Gastrocnemius medialis (tissue), 4 donors: ENCODE measurements at regions not wholly inside any gene's neighbourhood (a gene's known extent, or its start where the extent isn't known, plus 50 kb on each side); places are given as distances from the start of the nearest gene placed in this dataset.

Source experiments
- ATAC-seq, 2 donors: fragments of 150-250 bp; one replicate each; pipeline ENCODE4 v1.9.1; 2016
- DNase-seq, 2 donors: peaks; one replicate each; pipeline ENCODE4 v3.0.0-alpha.2; 2019
- H3K27ac ChIP-seq, 4 donors: fragments of 200-600 bp; sonication (generic); 1 replicate in 1 of 4; 2 replicates in 3 of 4; pipeline ENCODE4 v1.5.1; 2016 to 2018; ENCODE audit warnings: mild to moderate bottlenecking in 2 of 4, moderate library complexity in 1 of 4
- H3K27me3 ChIP-seq, 3 donors: fragments of 200-600 bp; sonication (generic) in 2 of 3; 1 replicate in 1 of 3; 2 replicates in 2 of 3; pipeline versions ENCODE4 v1.5.1 to v1.6.0; 2016 to 2019; ENCODE audit warnings: mild to moderate bottlenecking in 1 of 3, moderate library complexity in 1 of 3
- H3K36me3 ChIP-seq, 2 donors: fragments of 200-600 bp; sonication (generic) in 1 of 2; one replicate each; pipeline ENCODE4 v1.5.1; 2017 to 2018
- H3K4me1 ChIP-seq, 2 donors: fragments of 200-600 bp; sonication (generic) in 1 of 2; one replicate each; pipeline ENCODE4 v1.5.1; 2016 to 2017; ENCODE audit warnings: mild to moderate bottlenecking in 2 of 2
- H3K4me3 ChIP-seq, 4 donors: fragments of 200-600 bp; sonication (generic) in 3 of 4; 1 replicate in 1 of 4; 2 replicates in 3 of 4; pipeline ENCODE4 v1.5.1; 2016 to 2019; ENCODE audit warnings: mild to moderate bottlenecking in 2 of 4
- H3K9me3 ChIP-seq, 3 donors: fragments of 200-600 bp; sonication (generic) in 2 of 3; 1 replicate in 1 of 3; 2 replicates in 2 of 3; pipeline ENCODE4 v1.5.1; 2016 to 2019
- CTCF ChIP-seq, 5 experiments: fragments of 450-650 bp in 3 of 5; fragments of 200-600 bp in 2 of 5; sonication (generic) in 2 of 5; IDR thresholded peaks in 4 of 5; conservative IDR thresholded peaks in 1 of 5; 1 replicate in 4 of 5; 2 replicates in 1 of 5; pipeline ENCODE4 v1.5.1; 2016 to 2019; ENCODE audit warnings: antibody characterized with exemption in 5 of 5, mild to moderate bottlenecking in 3 of 5, moderate library complexity in 3 of 5
- POLR2A ChIP-seq, 2 donors: fragments of 450-650 bp; IDR thresholded peaks; one replicate each; pipeline ENCODE4 v1.6.1; 2017; ENCODE audit warnings: antibody characterized with exemption in 2 of 2, mild to moderate bottlenecking in 2 of 2, moderate library complexity in 2 of 2
- in situ Hi-C, 4 donors: fragments of 200-750 bp; cut with MboI; loops; one replicate each; pipeline versions ENCODE4 v1.15.0 to v1.8.0; 2017; ENCODE audit warnings: low sequenced_read_pairs in 4 of 4
- intact Hi-C: fragments of 100-400 bp; cut with DNase I; formaldehyde crosslinking; loops from one replicate; pipeline ENCODE4 v1.15.1; 2023; ENCODE audit warnings: low total_unique reads

- DNase-seq = no peak
- intact Hi-C loops (no loop called here), in situ Hi-C loops (no loop called here)
- no peaks in the 10 kb centered on the region for H3K4me1 ChIP-seq
- H3K27me3 ChIP-seq = no peaks in the 10 kb centered on the region
- no peak overlapping the region for H3K4me3 ChIP-seq
- H3K9me3 ChIP-seq = no peaks in the 10 kb centered on the region
- TF ChIP-seq CTCF (IDR thresholded peaks at IDR 0.05 in 4 of 5, conservative IDR thresholded peaks at IDR 0.05 in 1 of 5) = no peak
- TF ChIP-seq POLR2A (IDR thresholded peaks at IDR 0.05) = no peak
- H3K36me3 ChIP-seq = no peaks in the 10 kb centered on the region
- no peak for ATAC-seq
- H3K27ac ChIP-seq = no peak overlapping the region
Measured at GRCh38 chr6:104182811-104183210, 676.9 kb downstream of the HACE1 start.

- H3K9me3 ChIP-seq = no peaks in the 10 kb centered on the region
- TF ChIP-seq POLR2A (IDR thresholded peaks at IDR 0.05) (no peak), CTCF (IDR thresholded peaks at IDR 0.05 in 4 of 5, conservative IDR thresholded peaks at IDR 0.05 in 1 of 5) (no peak)
- no peak overlapping the region for H3K4me3 ChIP-seq
- H3K36me3 ChIP-seq = no peaks in the 10 kb centered on the region
- H3K27me3 ChIP-seq = no peaks in the 10 kb centered on the region
- DNase-seq (no peak), ATAC-seq (no peak)
- intact Hi-C loops = no loop called here
- H3K4me1 ChIP-seq = no peaks in the 10 kb centered on the region
- H3K27ac ChIP-seq = no peak overlapping the region
- in situ Hi-C loops = no loop called here
Measured at GRCh38 chr6:104173668-104174067, 686.1 kb downstream of the HACE1 start.

GRCh38 chr6:104170401-104170800 is 689.3 kb downstream of the HACE1 start:
- TF ChIP-seq POLR2A (IDR thresholded peaks at IDR 0.05) = no peak
- TF ChIP-seq CTCF (IDR thresholded peaks at IDR 0.05 in 4 of 5, conservative IDR thresholded peaks at IDR 0.05 in 1 of 5) = no peak
- Histone ChIP-seq H3K4me3 (no peak overlapping the region), H3K27ac (no peak overlapping the region), H3K4me1 (no peaks in the 10 kb centered on the region), H3K9me3 (no peaks in the 10 kb centered on the region), H3K27me3 (no peaks in the 10 kb centered on the region), H3K36me3 (no peaks in the 10 kb centered on the region)
- in situ Hi-C loops (no loop called here), intact Hi-C loops (no loop called here)
- ATAC-seq (no peak), DNase-seq (no peak)

GRCh38 chr6:104166055-104166668 is 693.6 kb downstream of the HACE1 start:
- intact Hi-C loops = no loop called here
- H3K4me3 ChIP-seq = no peak overlapping the region
- no peaks in the 10 kb centered on the region for H3K36me3 ChIP-seq
- H3K27ac ChIP-seq = no peak overlapping the region
- no peaks in the 10 kb centered on the region for H3K9me3 ChIP-seq
- in situ Hi-C loops = no loop called here
- ATAC-seq (no peak), DNase-seq (no peak)
- no peaks in the 10 kb centered on the region for H3K27me3 ChIP-seq
- no peaks in the 10 kb centered on the region for H3K4me1 ChIP-seq
- TF ChIP-seq CTCF (IDR thresholded peaks at IDR 0.05 in 4 of 5, conservative IDR thresholded peaks at IDR 0.05 in 1 of 5) = no peak

- no peaks in the 10 kb centered on the region for H3K27me3 ChIP-seq
- DNase-seq (no peak), ATAC-seq (no peak)
- in situ Hi-C loops = no loop called here
- no peak for TF ChIP-seq CTCF (IDR thresholded peaks at IDR 0.05 in 4 of 5, conservative IDR thresholded peaks at IDR 0.05 in 1 of 5)
- no peak for TF ChIP-seq POLR2A (IDR thresholded peaks at IDR 0.05)
- intact Hi-C loops = no loop called here
- H3K9me3 ChIP-seq = no peaks in the 10 kb centered on the region
- H3K36me3 ChIP-seq = no peaks in the 10 kb centered on the region
- H3K4me1 ChIP-seq = no peaks in the 10 kb centered on the region
- H3K27ac ChIP-seq = no peak overlapping the region
- no peak overlapping the region for H3K4me3 ChIP-seq
Measured at GRCh38 chr6:104162036-104162669, 697.6 kb downstream of the HACE1 start.
